ENCODE measurements at regions not wholly inside any gene's neighbourhood (a gene's known extent, or its start where the extent isn't known, plus 50 kb on each side); places are given as distances from the start of the nearest gene placed in this dataset.

DNA sequence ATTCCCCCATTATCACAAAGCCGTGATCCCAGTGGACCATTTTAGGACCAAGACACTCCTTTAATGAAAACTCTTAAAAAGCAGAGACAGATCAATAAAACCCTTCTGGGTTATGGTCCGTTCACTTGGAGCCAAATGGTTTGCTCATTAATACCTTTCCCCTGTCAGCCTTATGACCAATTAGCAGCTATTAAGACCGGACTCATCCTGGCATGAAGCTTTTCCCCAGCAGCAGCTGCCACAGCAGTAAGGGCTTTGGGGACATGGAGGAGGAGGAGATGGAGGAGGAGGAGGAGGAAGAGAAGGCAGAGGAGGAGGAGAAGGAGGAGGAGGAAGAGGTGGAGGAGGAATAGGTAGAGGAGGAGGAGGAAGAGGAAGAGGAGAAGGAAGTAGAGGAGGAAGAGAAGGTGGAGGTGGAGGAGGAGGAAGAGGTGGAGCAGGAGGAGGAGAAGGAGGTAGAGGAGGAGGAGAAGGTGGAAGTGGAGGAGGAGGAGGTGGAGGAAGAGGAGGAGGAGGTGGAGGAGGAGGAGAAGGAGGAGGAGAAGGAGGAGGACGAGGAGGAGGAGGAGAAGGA lies 50.1 kb upstream of the IRX3 start:
- DNase-seq (ENCODE audit: low read depth, low spot score) = no peak
- in situ Hi-C loops (cut with HindIII; ENCODE audit: low pct_unique_long_range_greater_than_20kb, low sequenced_read_pairs) = no loop called here

Measured in SK-MEL-5 (cell line).